Keratinocyte (primary cell): ENCODE measurements at regions not wholly inside any gene's neighbourhood (a gene's known extent, or its start where the extent isn't known, plus 50 kb on each side); places are given as distances from the start of the nearest gene placed in this dataset.

Experiments used
- DNase-seq: peaks from one replicate; pipeline ENCODE4 v3.0.0-alpha.2; 2011; ENCODE audit warnings: low read depth, missing footprints, low spot score
- FAIRE-seq: peaks from 2 replicates; lab custom pipeline; 2011; peaks lifted over from hg19 to GRCh38; lab: Jason Lieb, UNC
- H2AFZ ChIP-seq: 2 replicates; pipeline ENCODE4 v1.6.0; 2012; ENCODE audit warnings: low read length, control low read depth, inconsistent platforms; ENCODE audit not compliant: control insufficient read depth
- H3K27ac ChIP-seq: 2 replicates; pipeline ENCODE4 v1.5.1; 2011; ENCODE audit warnings: low read length; ENCODE audit not compliant: control insufficient read depth, insufficient read depth
- H3K27me3 ChIP-seq: 3 replicates; pipeline ENCODE4 v1.6.0; 2011; ENCODE audit warnings: low read length; ENCODE audit not compliant: control insufficient read depth, insufficient read depth; ENCODE audit errors: extremely low read depth
- H3K36me3 ChIP-seq, 2 experiments: 2 replicates in 1 of 2; 3 replicates in 1 of 2; pipeline ENCODE4 v1.5.1; 2011; ENCODE audit warnings: low read length in 2 of 2, mild to moderate bottlenecking in 1 of 2; ENCODE audit not compliant: control insufficient read depth in 2 of 2, insufficient read depth in 2 of 2; ENCODE audit errors: extremely low read depth in 1 of 2
- H3K4me1 ChIP-seq: 3 replicates; pipeline ENCODE4 v1.5.1; 2011; ENCODE audit warnings: low read length; ENCODE audit not compliant: control insufficient read depth, insufficient read depth; ENCODE audit errors: extremely low read depth
- H3K4me2 ChIP-seq: 3 replicates; pipeline ENCODE4 v1.6.0; 2011; ENCODE audit warnings: low read depth, low read length; ENCODE audit not compliant: control insufficient read depth, insufficient read depth; ENCODE audit errors: extremely low read depth
- H3K4me3 ChIP-seq, 3 experiments: fragments of 200-600 bp in 1 of 3; sonication (generic) in 1 of 3; 2 replicates in 2 of 3; 3 replicates in 1 of 3; pipeline ENCODE4 v1.5.1; 2011 to 2016; ENCODE audit warnings: low read length in 3 of 3, mild to moderate bottlenecking in 3 of 3, control low read depth in 2 of 3, inconsistent platforms in 1 of 3, low read depth in 1 of 3, mixed read lengths in 1 of 3, mixed run types in 1 of 3, moderate library complexity in 1 of 3; ENCODE audit not compliant: control insufficient read depth in 2 of 3, insufficient read depth in 2 of 3; ENCODE audit errors: extremely low read depth in 1 of 3
- H3K79me2 ChIP-seq: 2 replicates; pipeline ENCODE4 v1.6.0; 2012; ENCODE audit warnings: low read length; ENCODE audit not compliant: control insufficient read depth, insufficient read depth
- H3K9ac ChIP-seq: 3 replicates; pipeline ENCODE4 v1.6.0; 2011; ENCODE audit warnings: low read length; ENCODE audit not compliant: control insufficient read depth, insufficient read depth; ENCODE audit errors: extremely low read depth
- H3K9me1 ChIP-seq: 3 replicates; pipeline ENCODE4 v1.6.0; 2011; ENCODE audit warnings: low read length; ENCODE audit not compliant: control insufficient read depth, insufficient read depth; ENCODE audit errors: extremely low read depth
- H3K9me3 ChIP-seq: 2 replicates; pipeline ENCODE4 v1.5.1; 2012; ENCODE audit warnings: low read depth, low read length; ENCODE audit not compliant: control insufficient read depth
- H4K20me1 ChIP-seq: 3 replicates; pipeline ENCODE4 v1.6.0; 2011; ENCODE audit warnings: low read length; ENCODE audit not compliant: control insufficient read depth, insufficient read depth; ENCODE audit errors: extremely low read depth
- CTCF ChIP-seq, 3 experiments: IDR thresholded peaks in 1 of 3; conservative IDR thresholded peaks in 1 of 3; optimal IDR thresholded peaks in 1 of 3; 2 replicates in 2 of 3; 3 replicates in 1 of 3; pipeline versions ENCODE3 to v1.5.1; 2011; ENCODE audit warnings: low read length in 3 of 3, mild to moderate bottlenecking in 3 of 3, moderate library complexity in 2 of 3, control low read depth in 1 of 3, inconsistent platforms in 1 of 3; ENCODE audit not compliant: insufficient read depth in 2 of 3; ENCODE audit errors: extremely low read depth in 1 of 3
- EZH2 ChIP-seq: IDR thresholded peaks from one replicate; pipeline ENCODE4 v1.6.1; 2012; ENCODE audit warnings: inconsistent platforms, mild to moderate bottlenecking, low read length, moderate library complexity
- dilution Hi-C: fragments of 300-500 bp; cut with MboI; formaldehyde crosslinking; loops from one replicate; pipeline ENCODE4 v1.7.0; 2020; ENCODE audit warnings: low sequenced_read_pairs; ENCODE audit not compliant: extremely low pct_ligation_motif_present

GRCh38 chr2:144896341-144896740 is 376.4 kb upstream of the ZEB2 start:
- Histone ChIP-seq H3K4me1 (no peaks in the 10 kb centered on the region), H3K9ac (no peak overlapping the region), H3K9me3 (no peaks in the 10 kb centered on the region), H3K79me2 (no peaks in the 10 kb centered on the region), H4K20me1 (no peaks in the 10 kb centered on the region), H3K9me1 (no peaks in the 10 kb centered on the region), H3K27ac (no peak overlapping the region), H2AFZ (no peak overlapping the region), H3K27me3 (no peaks in the 10 kb centered on the region), H3K4me2 (no peak overlapping the region), H3K4me3 (no peak overlapping the region), H3K36me3 (no peaks in the 10 kb centered on the region)
- dilution Hi-C loops: no loop called here
- TF ChIP-seq EZH2 (no peak), CTCF (optimal IDR thresholded peaks at IDR 0.05 in 1 of 3, IDR thresholded peaks at IDR 0.05 in 1 of 3, conservative IDR thresholded peaks at IDR 0.05 in 1 of 3; ENCODE audit: extremely low read depth in 1 of 3, insufficient read depth in 2 of 3, low read length in 3 of 3) (no peak)
- no peak for FAIRE-seq
- DNase-seq: no peak

GRCh38 chr2:144894612-144895599 is 375.0 kb upstream of the ZEB2 start:
- Histone ChIP-seq H3K79me2 (no peaks in the 10 kb centered on the region), H3K27me3 (no peaks in the 10 kb centered on the region), H4K20me1 (no peaks in the 10 kb centered on the region), H3K4me1 (no peaks in the 10 kb centered on the region), H2AFZ (no peak overlapping the region), H3K27ac (no peak overlapping the region), H3K9ac (no peak overlapping the region), H3K4me3 (no peak overlapping the region), H3K9me3 (no peaks in the 10 kb centered on the region), H3K4me2 (no peak overlapping the region), H3K36me3 (no peaks in the 10 kb centered on the region), H3K9me1 (no peaks in the 10 kb centered on the region)
- FAIRE-seq (no peak), DNase-seq (no peak)
- dilution Hi-C loops: no loop called here
- TF ChIP-seq CTCF (optimal IDR thresholded peaks at IDR 0.05 in 1 of 3, IDR thresholded peaks at IDR 0.05 in 1 of 3, conservative IDR thresholded peaks at IDR 0.05 in 1 of 3; ENCODE audit: extremely low read depth in 1 of 3, insufficient read depth in 2 of 3, low read length in 3 of 3) (no peak), EZH2 (no peak)
